Stimulated activated CD8-positive, alpha-beta memory T cell treated with anti-CD3 and anti-CD28 coated beads, Interleukin-7, amount 100 ng/mL, for 4 hours (primary cell): ENCODE measurements at regions not wholly inside any gene's neighbourhood (a gene's known extent, or its start where the extent isn't known, plus 50 kb on each side); places are given as distances from the start of the nearest gene placed in this dataset.

Experiments used
- DNase-seq, 2 donors: peaks; one replicate each; pipeline ENCODE4 v3.0.0-alpha.2; 2020; ENCODE audit warnings: low read depth in 2 of 2

DNA sequence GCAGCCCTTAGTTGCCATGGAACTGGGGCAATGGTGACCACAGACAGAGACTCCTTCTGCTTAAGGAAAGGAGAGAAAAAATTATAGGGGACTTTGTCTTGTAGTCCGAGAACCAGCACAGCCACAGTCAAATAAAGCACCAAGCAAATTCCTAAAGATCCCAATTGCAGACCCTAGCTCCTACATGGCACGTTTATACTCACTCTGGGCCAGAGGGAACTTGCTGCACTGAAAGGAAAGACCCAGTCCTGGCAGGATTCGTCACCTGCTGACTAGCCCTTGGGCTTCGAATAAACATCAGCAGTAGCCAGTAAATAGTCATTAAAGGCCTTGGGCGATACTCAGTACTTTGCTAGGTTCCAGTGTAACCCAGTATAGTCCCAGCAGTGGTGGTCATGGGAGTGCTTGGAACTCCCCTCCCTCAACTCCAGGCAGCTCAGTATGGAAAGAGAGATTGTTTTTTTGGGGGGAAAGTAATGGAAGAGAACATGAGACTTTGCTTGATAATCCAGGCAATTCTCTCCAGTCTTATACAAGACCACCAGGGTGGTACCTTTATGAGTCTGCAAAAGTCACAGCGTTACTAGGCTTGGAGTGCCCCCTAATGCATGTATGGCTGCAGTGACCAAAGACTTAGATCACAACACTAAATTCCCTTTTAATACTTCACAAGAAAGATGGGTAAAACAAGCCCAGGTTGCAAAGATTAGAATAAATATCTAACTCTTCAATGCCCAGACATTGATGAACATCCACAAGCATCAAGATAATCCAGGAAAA is 66.4 kb upstream of the AGTR1 start:
- DNase-seq: no peak

DNA sequence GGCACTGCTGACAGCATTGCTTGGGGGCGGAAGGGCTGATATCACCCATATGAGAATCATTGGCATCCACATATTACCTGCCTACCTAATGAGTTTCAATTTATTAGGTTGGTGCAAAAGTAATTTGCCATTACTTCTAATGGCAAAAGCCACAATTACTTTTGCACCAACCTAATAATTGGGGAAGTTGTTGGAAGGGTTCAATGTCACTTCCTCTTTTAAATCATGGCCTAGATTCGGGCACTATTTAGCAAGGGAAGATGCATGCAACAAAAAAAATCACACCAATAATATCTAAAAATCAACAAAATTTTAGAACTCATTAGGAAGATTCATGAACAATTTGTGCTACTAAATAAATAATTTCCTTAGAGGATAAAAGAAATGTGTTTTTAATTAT is 56.0 kb upstream of the AGTR1 start:
- no peak for DNase-seq

GRCh38 chr3:148642214-148642613 is 55.5 kb upstream of the AGTR1 start:
- DNase-seq: no peak

- DNase-seq: no peak
These were observed 55.1 kb upstream of the AGTR1 start for GRCh38 chr3:148642616-148643015.

GRCh38 chr3:148643389-148643840 is 54.3 kb upstream of the AGTR1 start:
- no peak for DNase-seq

- DNase-seq: no peak
These were observed 51.5 kb upstream of the AGTR1 start for GRCh38 chr3:148646126-148646665.
